ENCODE measurements at regions not wholly inside any gene's neighbourhood (a gene's known extent, or its start where the extent isn't known, plus 50 kb on each side); places are given as distances from the start of the nearest gene placed in this dataset.

GRCh38 chr16:60299241-60299776 lies 1565.2 kb upstream of the GOT2 start:
- H3K36me3 ChIP-seq, result no peaks in the 10 kb centered on the region
- H3K27ac ChIP-seq, result no peak overlapping the region
- DNase-seq (ENCODE audit: low read depth in 1 of 2, low spot score in 1 of 2), result no peak
- no peak overlapping the region for H3K4me3 ChIP-seq
- no peak for TF ChIP-seq CTCF (IDR thresholded peaks at IDR 0.05; ENCODE audit: low read depth, low read length)
- no peaks in the 10 kb centered on the region for H3K9me3 ChIP-seq (ENCODE audit: low read depth)
- no peaks in the 10 kb centered on the region for H3K4me1 ChIP-seq (ENCODE audit: low read depth)
- H3K27me3 ChIP-seq, result no peaks in the 10 kb centered on the region

GRCh38 chr16:60295451-60295850 lies 1561.3 kb upstream of the GOT2 start:
- TF ChIP-seq CTCF (IDR thresholded peaks at IDR 0.05; ENCODE audit: low read depth, low read length), result no peak
- no peak overlapping the region for H3K27ac ChIP-seq
- H3K9me3 ChIP-seq (ENCODE audit: low read depth), result no peaks in the 10 kb centered on the region
- no peaks in the 10 kb centered on the region for H3K36me3 ChIP-seq
- H3K27me3 ChIP-seq, result no peaks in the 10 kb centered on the region
- H3K4me3 ChIP-seq, result no peak overlapping the region
- no peak for DNase-seq (ENCODE audit: low read depth in 1 of 2, low spot score in 1 of 2)
- no peaks in the 10 kb centered on the region for H3K4me1 ChIP-seq (ENCODE audit: low read depth)

GRCh38 chr16:60285794-60286193 lies 1551.7 kb upstream of the GOT2 start:
- no peak for TF ChIP-seq CTCF (IDR thresholded peaks at IDR 0.05; ENCODE audit: low read depth, low read length)
- H3K9me3 ChIP-seq (ENCODE audit: low read depth), result no peaks in the 10 kb centered on the region
- no peak for DNase-seq (ENCODE audit: low read depth in 1 of 2, low spot score in 1 of 2)
- H3K27me3 ChIP-seq, result no peaks in the 10 kb centered on the region
- H3K27ac ChIP-seq, result no peak overlapping the region
- H3K4me3 ChIP-seq, result no peak overlapping the region
- H3K4me1 ChIP-seq (ENCODE audit: low read depth), result peaks cover 11% of the 10 kb centered on the region
- no peaks in the 10 kb centered on the region for H3K36me3 ChIP-seq

GRCh38 chr16:60279061-60279665 lies 1545.0 kb upstream of the GOT2 start:
- H3K36me3 ChIP-seq, result no peaks in the 10 kb centered on the region
- TF ChIP-seq CTCF (IDR thresholded peaks at IDR 0.05; ENCODE audit: low read depth, low read length), result no peak
- DNase-seq (ENCODE audit: low read depth in 1 of 2, low spot score in 1 of 2), result peak in 1 of 2 donors; percentile 15

GRCh38 chr16:60274431-60275019 lies 1540.4 kb upstream of the GOT2 start:
- Histone ChIP-seq H3K27ac (no peak overlapping the region), H3K27me3 (no peaks in the 10 kb centered on the region), H3K4me3 (no peak overlapping the region), H3K4me1 (ENCODE audit: low read depth) (no peaks in the 10 kb centered on the region), H3K36me3 (no peaks in the 10 kb centered on the region), H3K9me3 (ENCODE audit: low read depth) (no peaks in the 10 kb centered on the region)
- no peak for TF ChIP-seq CTCF (IDR thresholded peaks at IDR 0.05; ENCODE audit: low read depth, low read length)
- no peak for DNase-seq (ENCODE audit: low read depth in 1 of 2, low spot score in 1 of 2)

More at GRCh38 chr16:60279061-60279665, 1545.0 kb upstream of the GOT2 start:
- Histone ChIP-seq H3K27ac (no peak overlapping the region), H3K4me3 (no peak overlapping the region), H3K9me3 (ENCODE audit: low read depth) (no peaks in the 10 kb centered on the region), H3K27me3 (no peaks in the 10 kb centered on the region), H3K4me1 (ENCODE audit: low read depth) (peaks cover 11% of the 10 kb centered on the region)

All from cardiac muscle cell (in vitro differentiated cells and primary cell).